H1 (cell line): ENCODE measurements at regions not wholly inside any gene's neighbourhood (a gene's known extent, or its start where the extent isn't known, plus 50 kb on each side); places are given as distances from the start of the nearest gene placed in this dataset.

Experiments used
- CTCF ChIA-PET: fragments of 300-600 bp; sonication (Branson Sonifier 250); formaldehyde crosslinking; loops from one replicate; lab custom pipeline; 2021; ENCODE audit not compliant: partially characterized antibody; lab: Charles Lee
- POLR2A ChIA-PET: fragments of 300-600 bp; sonication (Branson Sonifier 250); formaldehyde crosslinking; loops from one replicate; lab custom pipeline; 2021; ENCODE audit warnings: inconsistent platforms; ENCODE audit not compliant: partially characterized antibody; lab: Charles Lee
- DNase-seq, 2 experiments: peaks; one replicate each; pipeline versions ENCODE4 v3.0.0 to v3.0.0-alpha.2; 2010 to 2022; ENCODE audit warnings: low spot score in 2 of 2, low read depth in 1 of 2, mixed read lengths in 1 of 2
- FAIRE-seq: peaks from 2 replicates; lab custom pipeline; 2011; peaks lifted over from hg19 to GRCh38; lab: Jason Lieb, UNC
- H2AFZ ChIP-seq: 2 replicates; pipeline ENCODE4 v1.8.1; 2012; ENCODE audit warnings: low read length, inconsistent platforms
- H2AK5ac ChIP-seq: 2 replicates; pipeline ENCODE4 v1.6.1; 2013; ENCODE audit warnings: low read depth, low read length
- H2BK120ac ChIP-seq: replicated peaks from 2 replicates; pipeline ENCODE3; 2013; ENCODE audit warnings: low read depth, low read length, inconsistent platforms
- H2BK12ac ChIP-seq: 2 replicates; pipeline ENCODE4 v1.6.1; 2013; ENCODE audit warnings: low read depth, low read length
- H2BK15ac ChIP-seq: 2 replicates; pipeline ENCODE4 v1.6.1; 2013; ENCODE audit warnings: low read length
- H2BK20ac ChIP-seq: 2 replicates; pipeline ENCODE4 v1.6.1; 2013; ENCODE audit warnings: low read length
- H2BK5ac ChIP-seq: 2 replicates; pipeline ENCODE4 v1.6.1; 2013; ENCODE audit warnings: low read depth, low read length
- H3K14ac ChIP-seq: 2 replicates; pipeline ENCODE4 v1.6.1; 2013; ENCODE audit warnings: inconsistent platforms; ENCODE audit not compliant: insufficient read length
- H3K18ac ChIP-seq: 2 replicates; pipeline ENCODE4 v1.6.1; 2013; ENCODE audit warnings: low read length; ENCODE audit errors: extremely low read depth
- H3K23ac ChIP-seq: 2 replicates; pipeline ENCODE4 v1.6.1; 2013; ENCODE audit warnings: inconsistent platforms; ENCODE audit not compliant: insufficient read length
- H3K23me2 ChIP-seq: 2 replicates; pipeline ENCODE4 v1.6.1; 2013; ENCODE audit warnings: low read depth, low read length
- H3K27ac ChIP-seq: 2 replicates; pipeline ENCODE4 v1.6.1; 2011; ENCODE audit warnings: low read depth, low read length, inconsistent platforms
- H3K27me3 ChIP-seq, 4 experiments: replicated peaks in 1 of 4; 1 replicate in 1 of 4; 2 replicates in 3 of 4; pipeline versions ENCODE4 v1.6.1 to v1.8.1; 2011 to 2013; ENCODE audit warnings: low read length in 3 of 4, mild to moderate bottlenecking in 3 of 4, inconsistent platforms in 2 of 4, mixed read lengths in 2 of 4, moderate library complexity in 1 of 4; ENCODE audit not compliant: control insufficient read depth in 3 of 4, insufficient read depth in 3 of 4; ENCODE audit errors: extremely low read depth in 1 of 4
- H3K36me3 ChIP-seq, 4 experiments: 2 replicates each; pipeline versions ENCODE4 v1.6.1 to v1.8.1; 2011 to 2013; ENCODE audit warnings: mild to moderate bottlenecking in 4 of 4, low read length in 3 of 4, moderate library complexity in 2 of 4, control low read depth in 1 of 4, inconsistent platforms in 1 of 4; ENCODE audit not compliant: insufficient read depth in 4 of 4, control insufficient read depth in 2 of 4
- H3K4ac ChIP-seq: replicated peaks from 2 replicates; pipeline ENCODE3; 2013; ENCODE audit warnings: low read length, low read depth, mixed read lengths, inconsistent platforms; ENCODE audit not compliant: insufficient read length
- H3K4me1 ChIP-seq, 4 experiments: replicated peaks in 1 of 4; 1 replicate in 1 of 4; 2 replicates in 3 of 4; pipeline versions ENCODE4 v1.6.1 to v1.8.1; 2011 to 2013; ENCODE audit warnings: low read length in 3 of 4, inconsistent platforms in 2 of 4, mixed read lengths in 1 of 4; ENCODE audit not compliant: insufficient read depth in 4 of 4, control insufficient read depth in 3 of 4
- H3K4me2 ChIP-seq, 2 experiments: 2 replicates each; pipeline versions ENCODE4 v1.6.1 to v1.8.1; 2011 to 2013; ENCODE audit warnings: low read depth in 2 of 2, low read length in 2 of 2, control low read depth in 1 of 2, inconsistent platforms in 1 of 2, mild to moderate bottlenecking in 1 of 2; ENCODE audit not compliant: insufficient read depth in 1 of 2
- H3K4me3 ChIP-seq, 4 experiments: fragments of 200-600, 300-600 bp in 1 of 4; sonication (generic), shearing (Covaris generic), sonication (Bioruptor Twin) in 1 of 4; 2 replicates each; pipeline versions ENCODE4 v1.5.1 to v1.8.1; 2011 to 2016; ENCODE audit warnings: low read length in 4 of 4, low read depth in 3 of 4, control low read depth in 2 of 4, inconsistent platforms in 2 of 4, mild to moderate bottlenecking in 2 of 4, mixed read lengths in 1 of 4, moderate library complexity in 1 of 4; ENCODE audit not compliant: insufficient read depth in 2 of 4; ENCODE audit errors: extremely low read depth in 1 of 4
- H3K56ac ChIP-seq: replicated peaks from 2 replicates; pipeline ENCODE3; 2013; ENCODE audit warnings: low read depth, mild to moderate bottlenecking, mixed read lengths, low read length, inconsistent platforms; ENCODE audit not compliant: insufficient read length
- H3K79me1 ChIP-seq: 2 replicates; pipeline ENCODE4 v1.6.1; 2013; ENCODE audit warnings: low read depth, low read length, control low read depth
- H3K79me2 ChIP-seq, 2 experiments: 2 replicates each; pipeline versions ENCODE4 v1.6.1 to v1.8.1; 2012 to 2013; ENCODE audit warnings: low read length in 2 of 2, mild to moderate bottlenecking in 2 of 2, inconsistent platforms in 1 of 2; ENCODE audit not compliant: insufficient read depth in 2 of 2, control insufficient read depth in 1 of 2
- H3K9ac ChIP-seq, 4 experiments: replicated peaks in 1 of 4; 1 replicate in 1 of 4; 2 replicates in 3 of 4; pipeline versions ENCODE4 v1.6.1 to v1.8.1; 2011 to 2013; ENCODE audit warnings: low read depth in 3 of 4, low read length in 3 of 4, control low read depth in 2 of 4, mild to moderate bottlenecking in 2 of 4, moderate library complexity in 2 of 4, inconsistent platforms in 1 of 4; ENCODE audit errors: extremely low read depth in 1 of 4
- H3K9me3 ChIP-seq, 2 experiments: 2 replicates each; pipeline versions ENCODE4 v1.6.1 to v1.8.1; 2012 to 2013; ENCODE audit warnings: mild to moderate bottlenecking in 2 of 2, moderate library complexity in 2 of 2, control low read depth in 1 of 2, inconsistent platforms in 1 of 2, low read depth in 1 of 2, low read length in 1 of 2, mixed read lengths in 1 of 2; ENCODE audit not compliant: insufficient read depth in 2 of 2
- H4K20me1 ChIP-seq, 2 experiments: replicated peaks in 1 of 2; 2 replicates each; pipeline versions ENCODE3 to v1.8.1; 2011 to 2013; ENCODE audit warnings: inconsistent platforms in 2 of 2, low read length in 2 of 2, mild to moderate bottlenecking in 1 of 2; ENCODE audit not compliant: insufficient read depth in 2 of 2, control insufficient read depth in 1 of 2
- H4K5ac ChIP-seq: 2 replicates; pipeline ENCODE4 v1.6.1; 2013; ENCODE audit warnings: low read length, low read depth, mixed read lengths, inconsistent platforms; ENCODE audit not compliant: insufficient read length
- H4K8ac ChIP-seq: 2 replicates; pipeline ENCODE4 v1.8.0; 2013; ENCODE audit warnings: mild to moderate bottlenecking, moderate library complexity, low read length, inconsistent platforms; ENCODE audit not compliant: insufficient read depth; ENCODE audit errors: extremely low read depth
- H4K91ac ChIP-seq: replicated peaks from 2 replicates; pipeline ENCODE3; 2013; ENCODE audit warnings: low read length, mixed read lengths, inconsistent platforms; ENCODE audit not compliant: insufficient read length
- CTBP2 ChIP-seq: IDR thresholded peaks from 2 replicates; pipeline ENCODE4 v1.7.0; 2011; ENCODE audit warnings: borderline replicate concordance, mild to moderate bottlenecking, moderate library complexity, mixed read lengths, low read length; ENCODE audit not compliant: insufficient read depth, insufficient read length
- EP300 ChIP-seq, 2 experiments: IDR thresholded peaks; 1 replicate in 1 of 2; 2 replicates in 1 of 2; pipeline ENCODE4 v1.6.1; 2011 to 2012; ENCODE audit warnings: low read depth in 2 of 2, low read length in 2 of 2, mild to moderate bottlenecking in 2 of 2, borderline replicate concordance in 1 of 2, inconsistent platforms in 1 of 2, moderate library complexity in 1 of 2
- EZH2 ChIP-seq: fragments of 200-600 bp; sonication (generic); IDR thresholded peaks from 2 replicates; pipeline ENCODE4 v1.7.1; 2012; ENCODE audit warnings: low read depth, mild to moderate bottlenecking, moderate library complexity, low read length, inconsistent platforms; ENCODE audit not compliant: severe bottlenecking
- GTF2F1 ChIP-seq: IDR thresholded peaks from 2 replicates; pipeline ENCODE4 v1.6.1; 2012; ENCODE audit warnings: low read depth, low read length, improper control_type of control experiment, borderline replicate concordance
- SIX5 ChIP-seq: IDR thresholded peaks from 2 replicates; pipeline ENCODE4 v1.6.1; 2011; ENCODE audit warnings: mild to moderate bottlenecking, low read depth, low read length
- TBP ChIP-seq: IDR thresholded peaks from 2 replicates; pipeline ENCODE4 v1.6.1; 2011; ENCODE audit warnings: low read depth, low read length, improper control_type of control experiment
- TEAD4 ChIP-seq: IDR thresholded peaks from 2 replicates; pipeline ENCODE4 v1.6.1; 2012; ENCODE audit warnings: low read depth, low read length, inconsistent platforms, mixed read lengths
- ZNF274 ChIP-seq: IDR thresholded peaks from 2 replicates; pipeline ENCODE4 v1.7.0; 2012; ENCODE audit warnings: low read length, borderline replicate concordance; ENCODE audit errors: extremely low read depth
- WGBS, 2 experiments: shearing (Covaris generic) in 1 of 2; methylation state at CpG; one replicate each; pipeline versions ENCODE4 v1.1.6 to v1.1.7; 2013 to 2015; ENCODE audit warnings: low lambda C conversion rate in 2 of 2, mixed read lengths in 2 of 2, inconsistent platforms in 1 of 2, low coverage in 1 of 2, missing lambda C conversion rate in 1 of 2; ENCODE audit not compliant: insufficient replicate concordance in 2 of 2, insufficient coverage in 1 of 2, insufficient read length in 1 of 2; ENCODE audit errors: extremely low coverage in 1 of 2, missing lambda C conversion rate in 1 of 2; 5-methylcytosine and 5-hydroxymethylcytosine counted together

GRCh38 chr3:13172644-13173013 is 99.4 kb upstream of the IQSEC1 start:
- Histone ChIP-seq H2BK15ac (no peak overlapping the region), H2BK12ac (no peak overlapping the region), H2BK20ac (no peak overlapping the region), H3K14ac (no peak overlapping the region), H4K5ac (no peak overlapping the region), H4K20me1 (no peaks in the 10 kb centered on the region), H4K8ac (no peak overlapping the region), H3K9me3 (peaks cover 7 to 8% of the 10 kb centered on the region in 2 experiments), H3K27ac (no peak overlapping the region), H2AFZ (no peak overlapping the region), H3K79me1 (no peaks in the 10 kb centered on the region), H3K79me2 (no peaks in the 10 kb centered on the region), H3K18ac (no peak overlapping the region), H3K23ac (no peak overlapping the region), H3K36me3 (no peaks in the 10 kb centered on the region), H4K91ac (no peak overlapping the region), H3K4me3 (no peak overlapping the region), H2BK5ac (no peak overlapping the region), H3K23me2 (no peaks in the 10 kb centered on the region), H3K4ac (no peak overlapping the region), H2BK120ac (no peak overlapping the region), H3K4me2 (no peak overlapping the region), H2AK5ac (peak overlapping the region; percentile 44; the same call in 1 of the 2 replicates), H3K56ac (no peak overlapping the region), H3K9ac (no peak overlapping the region), H3K27me3 (no peaks in the 10 kb centered on the region), H3K4me1 (peaks cover 0 to 7% (median 6%) of the 10 kb centered on the region in 4 experiments; a peak in 6 of 7 replicates)
- no peak for TF ChIP-seq SIX5
- TF ChIP-seq EZH2 = no peak
- no peak for TF ChIP-seq GTF2F1
- TF ChIP-seq TBP = no peak
- TF ChIP-seq TEAD4 = no peak
- TF ChIP-seq EP300 (IDR thresholded peaks at IDR 0.05; ENCODE audit: borderline replicate concordance in 1 of 2, low read depth in 2 of 2, low read length in 2 of 2) = no peak
- TF ChIP-seq CTBP2 = no peak
- no peak for TF ChIP-seq ZNF274
- FAIRE-seq (no peak), DNase-seq (no peak)
- POLR2A ChIA-PET = no interaction called here
- CTCF ChIA-PET = interaction anchor here (0.6 to 3.8 kb wide), 2 partner anchors 81 to 952 kb away, joined by 3 to 14 read pairs; partner anchors contain the start of genes CHCHD4 and TMEM43
- 92% methylated on average over 7 of the region's 7 CpGs; no CpG with 5 or more reads in 1 of the 2 experiments for WGBS, 2 experiments
